Hippocampal formation (tissue), 2 donors: ENCODE measurements at regions not wholly inside any gene's neighbourhood (a gene's known extent, or its start where the extent isn't known, plus 50 kb on each side); places are given as distances from the start of the nearest gene placed in this dataset.

ENCODE experiments used
- DNase-seq, 2 donors: peaks; one replicate each; lab custom pipeline; 2025; lab: John Stamatoyannopoulos, UW

- DNase-seq, result no peak
Observed at GRCh38 chr2:16022548-16023240, 82.3 kb downstream of the MYCN start.

GRCh38 chr2:16021611-16022363 lies 81.4 kb downstream of the MYCN start:
- DNase-seq, result no peak

GRCh38 chr2:16020389-16021008 lies 80.1 kb downstream of the MYCN start:
- peak; percentile 30 to 59 for DNase-seq

- no peak for DNase-seq
Observed at GRCh38 chr2:16019617-16020351, 79.4 kb downstream of the MYCN start.

- DNase-seq, result no peak
Observed at GRCh38 chr2:16019060-16019480, 78.7 kb downstream of the MYCN start.

- no peak for DNase-seq
Observed at GRCh38 chr2:16018277-16019059, 78.1 kb downstream of the MYCN start.

- no peak for DNase-seq
Observed at GRCh38 chr2:16016282-16016681, 75.9 kb downstream of the MYCN start.

GRCh38 chr2:16015903-16016265 lies 75.5 kb downstream of the MYCN start:
- DNase-seq, result no peak

- no peak for DNase-seq
Observed at GRCh38 chr2:16015210-16015902, 75.0 kb downstream of the MYCN start.

GRCh38 chr2:16014802-16015201 lies 74.5 kb downstream of the MYCN start:
- no peak for DNase-seq

- DNase-seq, result peak; percentile 39 to 52
Observed at GRCh38 chr2:16014041-16014787, 73.9 kb downstream of the MYCN start.

- DNase-seq, result peak in 1 of 2 donors; percentile 24
Observed at GRCh38 chr2:16013359-16013911, 73.1 kb downstream of the MYCN start.

- no peak for DNase-seq
Observed at GRCh38 chr2:16012626-16013358, 72.4 kb downstream of the MYCN start.

GRCh38 chr2:16012029-16012596 lies 71.8 kb downstream of the MYCN start:
- DNase-seq, result no peak

GRCh38 chr2:16011621-16011960 lies 71.2 kb downstream of the MYCN start:
- no peak for DNase-seq

- no peak for DNase-seq
Observed at GRCh38 chr2:16010951-16011620, 70.7 kb downstream of the MYCN start.

GRCh38 chr2:16010011-16010410 lies 69.7 kb downstream of the MYCN start:
- DNase-seq, result no peak

GRCh38 chr2:16009560-16009959 lies 69.2 kb downstream of the MYCN start:
- no peak for DNase-seq
